Activated CD8-positive, alpha-beta T cell treated with anti-CD3 and anti-CD28 coated beads for 36 hours (primary cell): ENCODE measurements at regions not wholly inside any gene's neighbourhood (a gene's known extent, or its start where the extent isn't known, plus 50 kb on each side); places are given as distances from the start of the nearest gene placed in this dataset.

ENCODE experiments used
- ATAC-seq: fragments of 200-7000 bp; cut with Tn5 transposase; one replicate; pipeline ENCODE4 v1.10.0; 2021; ENCODE audit warnings: mild to moderate bottlenecking, moderate library complexity
- CTCF ChIA-PET: fragments of 350-600 bp; sonication (Branson Sonifier 250); formaldehyde crosslinking; loops from one replicate; lab custom pipeline; 2021; ENCODE audit warnings: antibody characterized with exemption; lab: Charles Lee
- POLR2A ChIA-PET: fragments of 350-600 bp; sonication (Branson Sonifier 250); formaldehyde crosslinking; loops from one replicate; lab custom pipeline; 2021; ENCODE audit warnings: antibody characterized with exemption; lab: Charles Lee
- DNase-seq: peaks from one replicate; pipeline ENCODE4 v3.0.0-alpha.2; 2020
- H3K27ac Mint-ChIP-seq: one replicate; pipeline ENCODE4 v1.8.0; 2021; ENCODE audit warnings: mild to moderate bottlenecking, mixed read lengths
- H3K27me3 Mint-ChIP-seq: one replicate; pipeline ENCODE4 v1.8.0; 2021; ENCODE audit warnings: mixed read lengths
- H3K36me3 Mint-ChIP-seq: one replicate; pipeline ENCODE4 v1.8.0; 2021; ENCODE audit warnings: low read depth, mixed read lengths
- H3K4me1 Mint-ChIP-seq: one replicate; pipeline ENCODE4 v1.8.0; 2021; ENCODE audit warnings: low read depth, mixed read lengths
- H3K4me3 Mint-ChIP-seq: one replicate; pipeline ENCODE4 v1.8.0; 2021; ENCODE audit warnings: mild to moderate bottlenecking, moderate library complexity, mixed read lengths
- H3K9me3 Mint-ChIP-seq: one replicate; pipeline ENCODE4 v1.8.0; 2021; ENCODE audit warnings: mixed read lengths
- CTCF ChIP-seq: fragments of 200-600 bp; IDR thresholded peaks from one replicate; pipeline ENCODE4 v1.8.0; 2022; ENCODE audit warnings: antibody characterized with exemption, mild to moderate bottlenecking
- intact Hi-C: fragments of 100-400 bp; cut with micrococcal nuclease; formaldehyde crosslinking; loops from one replicate; pipeline ENCODE4 v1.10.0; 2022

GRCh38 chr5:126354858-126355731, 68.1 kb upstream of the GRAMD2B start:
- H3K27ac Mint-ChIP-seq = no peak overlapping the region
- H3K27me3 Mint-ChIP-seq = no peaks in the 10 kb centered on the region
- intact Hi-C loops = loop anchor here (2.0 to 5.0 kb wide), 2 partner anchors 147 to 184 kb away; no protein-coding TSS in a partner anchor
- POLR2A ChIA-PET = interaction anchor here (1.0 kb wide), 1 partner anchor 68 kb away, joined by 4 read pairs; the partner anchor contains the start of gene GRAMD2B
- no peaks in the 10 kb centered on the region for H3K36me3 Mint-ChIP-seq
- H3K9me3 Mint-ChIP-seq = no peaks in the 10 kb centered on the region
- no peak overlapping the region for H3K4me3 Mint-ChIP-seq
- no peak for DNase-seq
- H3K4me1 Mint-ChIP-seq = peaks cover 14% of the 10 kb centered on the region
- no peak for ATAC-seq
- CTCF ChIA-PET = interaction anchor here (0.8 to 15.5 kb wide), 12 partner anchors 9 to 246 kb away, joined by 3 to 206 read pairs (median 6); partner anchors contain the start of gene PHAX
- no peak for TF ChIP-seq CTCF

- intact Hi-C loops = loop anchor here (2.0 kb wide), 1 partner anchor 183 kb away; no protein-coding TSS in a partner anchor
- Mint-ChIP-seq H3K9me3 (no peaks in the 10 kb centered on the region), H3K4me1 (peaks cover 14% of the 10 kb centered on the region), H3K4me3 (no peak overlapping the region), H3K36me3 (no peaks in the 10 kb centered on the region), H3K27ac (no peak overlapping the region), H3K27me3 (no peaks in the 10 kb centered on the region)
- no peak for TF ChIP-seq CTCF
- no peak for ATAC-seq
- CTCF ChIA-PET = interaction anchor here (0.8 to 15.5 kb wide), 6 partner anchors 18 to 245 kb away, joined by 3 to 206 read pairs (median 17); partner anchors contain the start of gene PHAX
- POLR2A ChIA-PET = interaction anchor here (1.0 kb wide), 1 partner anchor 67 kb away, joined by 4 read pairs; the partner anchor contains the start of gene GRAMD2B
- no peak for DNase-seq
These were observed 67.3 kb upstream of the GRAMD2B start for GRCh38 chr5:126355940-126356339.

DNA sequence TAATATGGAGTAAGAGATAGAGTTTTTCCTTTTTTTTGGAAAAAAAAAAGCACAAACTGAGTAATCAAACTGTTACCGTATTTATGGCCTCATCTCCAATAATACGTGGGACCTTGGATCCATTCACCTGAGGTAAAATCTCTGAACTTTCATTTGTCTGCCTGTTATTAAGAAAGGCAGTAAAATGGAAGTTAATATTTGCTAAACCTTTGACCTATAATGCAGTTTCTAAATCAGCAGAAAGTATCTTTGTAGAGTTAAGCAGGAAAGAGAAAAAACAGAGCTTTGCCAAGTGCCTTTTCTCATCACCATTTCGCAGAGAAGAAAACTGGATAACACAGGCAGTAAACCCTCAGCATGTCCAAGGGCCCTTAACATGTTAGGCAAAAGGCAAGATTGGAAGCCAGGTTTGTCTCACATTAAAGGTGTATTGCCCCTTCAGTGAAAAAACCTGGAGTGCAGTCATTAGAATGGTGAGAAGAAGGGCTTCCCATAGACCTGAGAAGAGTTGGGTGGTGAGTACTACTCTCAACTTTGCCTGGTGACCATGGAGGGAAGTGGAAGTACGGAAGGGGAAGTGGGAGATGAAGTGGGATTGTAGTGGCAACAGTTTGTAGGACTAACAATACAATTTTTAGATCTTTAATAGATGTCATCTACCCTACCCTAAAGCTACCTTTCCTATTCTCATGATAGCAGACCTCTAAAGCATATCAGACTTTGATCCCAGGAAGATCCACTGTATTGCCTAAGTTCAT, 65.4 kb upstream of the GRAMD2B start:
- Mint-ChIP-seq H3K4me3 (no peak overlapping the region), H3K27me3 (no peaks in the 10 kb centered on the region), H3K27ac (no peak overlapping the region), H3K9me3 (no peaks in the 10 kb centered on the region), H3K36me3 (no peaks in the 10 kb centered on the region), H3K4me1 (peaks cover 14% of the 10 kb centered on the region)
- ChIA-PET CTCF (interaction anchor here (0.6 to 15.5 kb wide), 6 partner anchors 9 to 199 kb away, joined by 3 to 206 read pairs (median 8); no protein-coding TSS in a partner anchor), POLR2A (no interaction called here)
- ATAC-seq = no peak
- no peak for TF ChIP-seq CTCF
- DNase-seq = no peak
- intact Hi-C loops = no loop called here

DNA sequence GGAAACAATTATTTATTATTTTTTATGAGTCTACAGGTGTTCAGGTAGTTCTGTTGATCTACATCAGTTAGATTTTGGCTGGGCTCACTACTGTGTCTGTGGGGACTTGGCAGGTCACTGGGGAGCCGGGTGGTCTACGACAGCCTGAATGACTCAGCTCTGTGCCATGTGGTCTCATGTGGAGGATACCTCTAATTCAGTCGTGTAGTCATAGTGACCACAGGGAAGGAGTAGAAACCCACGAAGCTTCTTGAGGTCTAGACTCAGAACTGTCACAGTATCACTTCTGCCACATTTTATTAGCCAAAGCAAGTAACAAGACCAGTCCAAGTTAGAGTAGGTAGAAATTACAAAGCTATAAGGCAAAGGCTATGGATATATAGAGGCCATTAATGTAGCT, 64.7 kb upstream of the GRAMD2B start:
- no peak for TF ChIP-seq CTCF
- peak; percentile 42 for ATAC-seq
- H3K9me3 Mint-ChIP-seq = no peaks in the 10 kb centered on the region
- CTCF ChIA-PET = interaction anchor here (1.2 to 15.5 kb wide), 3 partner anchors 10 to 180 kb away, joined by 3 to 206 read pairs (median 10); no protein-coding TSS in a partner anchor
- peak; percentile 29 for DNase-seq
- peaks cover 14% of the 10 kb centered on the region for H3K4me1 Mint-ChIP-seq
- intact Hi-C loops = no loop called here
- H3K4me3 Mint-ChIP-seq = no peak overlapping the region
- H3K36me3 Mint-ChIP-seq = no peaks in the 10 kb centered on the region
- POLR2A ChIA-PET = no interaction called here
- H3K27me3 Mint-ChIP-seq = no peaks in the 10 kb centered on the region
- H3K27ac Mint-ChIP-seq = no peak overlapping the region
